ENCODE measurements at regions not wholly inside any gene's neighbourhood (a gene's known extent, or its start where the extent isn't known, plus 50 kb on each side); places are given as distances from the start of the nearest gene placed in this dataset.

DNA sequence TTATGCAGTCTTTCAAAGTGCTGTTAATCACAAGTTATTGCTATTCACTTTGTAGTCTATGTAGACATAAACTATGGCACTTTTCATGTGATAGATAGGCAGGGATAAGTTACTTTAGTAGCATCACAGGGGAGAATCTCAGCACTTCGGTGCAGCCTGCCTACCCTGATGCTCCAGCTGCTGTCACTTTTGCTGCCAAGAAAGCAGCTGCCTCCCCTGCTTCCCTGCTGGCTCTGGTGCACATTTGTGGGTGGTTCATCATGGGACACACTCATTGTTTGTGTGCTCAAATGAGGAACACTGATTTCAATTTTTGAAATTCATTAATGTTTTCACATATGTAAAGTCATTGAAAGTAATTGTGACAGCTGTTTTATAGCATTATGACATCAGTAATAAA, 272.6 kb downstream of the S1PR1 start (continued):
- TF ChIP-seq, protein P1, sequence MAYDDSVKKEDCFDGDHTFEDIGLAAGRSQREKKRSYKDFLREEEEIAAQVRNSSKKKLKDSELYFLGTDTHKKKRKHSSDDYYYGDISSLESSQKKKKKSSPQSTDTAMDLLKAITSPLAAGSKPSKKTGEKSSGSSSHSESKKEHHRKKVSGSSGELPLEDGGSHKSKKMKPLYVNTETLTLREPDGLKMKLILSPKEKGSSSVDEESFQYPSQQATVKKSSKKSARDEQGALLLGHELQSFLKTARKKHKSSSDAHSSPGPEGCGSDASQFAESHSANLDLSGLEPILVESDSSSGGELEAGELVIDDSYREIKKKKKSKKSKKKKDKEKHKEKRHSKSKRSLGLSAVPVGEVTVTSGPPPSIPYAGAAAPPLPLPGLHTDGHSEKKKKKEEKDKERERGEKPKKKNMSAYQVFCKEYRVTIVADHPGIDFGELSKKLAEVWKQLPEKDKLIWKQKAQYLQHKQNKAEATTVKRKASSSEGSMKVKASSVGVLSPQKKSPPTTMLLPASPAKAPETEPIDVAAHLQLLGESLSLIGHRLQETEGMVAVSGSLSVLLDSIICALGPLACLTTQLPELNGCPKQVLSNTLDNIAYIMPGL (CRISPR knock-in tag; IDR thresholded peaks at IDR 0.05; ENCODE audit: borderline replicate concordance in 1 of 2, low read depth in 1 of 2): no peak
- TF ChIP-seq GTF2F1 (IDR thresholded peaks at IDR 0.05; ENCODE audit: low read length) (no peak), ZNF556 (CRISPR knock-in tag; IDR thresholded peaks at IDR 0.05; ENCODE audit: borderline replicate concordance) (no peak), SATB2 (CRISPR knock-in tag; IDR thresholded peaks at IDR 0.05) (no peak)

GRCh38 chr1:101511202-101511891, 274.5 kb downstream of the S1PR1 start:
- FAIRE-seq: no peak
- no peaks in the 10 kb centered on the region for H3K9me3 ChIP-seq (ENCODE audit: low read length)
- no peaks in the 10 kb centered on the region for H3K4me1 ChIP-seq (ENCODE audit: insufficient read depth, low read length)
- no peak overlapping the region for H3K4me2 ChIP-seq (ENCODE audit: low read depth, low read length)
- POLR2A ChIA-PET: no interaction called here
- CTCF ChIA-PET (ENCODE audit: low intra/inter-chr PET ratio, low total read pairs): no interaction called here
- intact Hi-C loops (cut with micrococcal nuclease; ENCODE audit: unreplicated experiment) (no loop called here), in situ Hi-C loops (cut with HindIII; ENCODE audit: extremely low pct_ligation_motif_present, low pct_unique_long_range_greater_than_20kb) (loop anchor here (25.0 kb wide), 3 partner anchors 926 to 1951 kb away; no protein-coding TSS in a partner anchor)
- no peak overlapping the region for H3K27ac ChIP-seq (ENCODE audit: extremely low read length, insufficient read depth, low read length)
- no peaks in the 10 kb centered on the region for H3K36me3 ChIP-seq (replicated peaks in 1 of 2; ENCODE audit: control insufficient read depth in 1 of 2, insufficient read depth in 2 of 2, low read length in 2 of 2)
- no TSS peak for BruUV-seq (replicated peaks)
- no peak overlapping the region for H2AFZ ChIP-seq (ENCODE audit: low read length)
- H3K4me3 ChIP-seq (replicated peaks in 1 of 3; ENCODE audit: insufficient read depth in 1 of 3, low read depth in 2 of 3, low read length in 3 of 3): no peak overlapping the region
- no peaks in the 10 kb centered on the region for H3K27me3 ChIP-seq (ENCODE audit: control insufficient read depth in 1 of 2, insufficient read depth in 2 of 2, low read length in 2 of 2)
- H3K9ac ChIP-seq (ENCODE audit: insufficient read depth, low read depth, low read length): no peak overlapping the region
- DNase-seq (ENCODE audit: low spot score): no peak
- ATAC-seq: no peak
- no peak for TF ChIP-seq ZFP90 (CRISPR knock-in tag; IDR thresholded peaks at IDR 0.05; ENCODE audit: borderline replicate concordance)
- TF ChIP-seq, protein P2, sequence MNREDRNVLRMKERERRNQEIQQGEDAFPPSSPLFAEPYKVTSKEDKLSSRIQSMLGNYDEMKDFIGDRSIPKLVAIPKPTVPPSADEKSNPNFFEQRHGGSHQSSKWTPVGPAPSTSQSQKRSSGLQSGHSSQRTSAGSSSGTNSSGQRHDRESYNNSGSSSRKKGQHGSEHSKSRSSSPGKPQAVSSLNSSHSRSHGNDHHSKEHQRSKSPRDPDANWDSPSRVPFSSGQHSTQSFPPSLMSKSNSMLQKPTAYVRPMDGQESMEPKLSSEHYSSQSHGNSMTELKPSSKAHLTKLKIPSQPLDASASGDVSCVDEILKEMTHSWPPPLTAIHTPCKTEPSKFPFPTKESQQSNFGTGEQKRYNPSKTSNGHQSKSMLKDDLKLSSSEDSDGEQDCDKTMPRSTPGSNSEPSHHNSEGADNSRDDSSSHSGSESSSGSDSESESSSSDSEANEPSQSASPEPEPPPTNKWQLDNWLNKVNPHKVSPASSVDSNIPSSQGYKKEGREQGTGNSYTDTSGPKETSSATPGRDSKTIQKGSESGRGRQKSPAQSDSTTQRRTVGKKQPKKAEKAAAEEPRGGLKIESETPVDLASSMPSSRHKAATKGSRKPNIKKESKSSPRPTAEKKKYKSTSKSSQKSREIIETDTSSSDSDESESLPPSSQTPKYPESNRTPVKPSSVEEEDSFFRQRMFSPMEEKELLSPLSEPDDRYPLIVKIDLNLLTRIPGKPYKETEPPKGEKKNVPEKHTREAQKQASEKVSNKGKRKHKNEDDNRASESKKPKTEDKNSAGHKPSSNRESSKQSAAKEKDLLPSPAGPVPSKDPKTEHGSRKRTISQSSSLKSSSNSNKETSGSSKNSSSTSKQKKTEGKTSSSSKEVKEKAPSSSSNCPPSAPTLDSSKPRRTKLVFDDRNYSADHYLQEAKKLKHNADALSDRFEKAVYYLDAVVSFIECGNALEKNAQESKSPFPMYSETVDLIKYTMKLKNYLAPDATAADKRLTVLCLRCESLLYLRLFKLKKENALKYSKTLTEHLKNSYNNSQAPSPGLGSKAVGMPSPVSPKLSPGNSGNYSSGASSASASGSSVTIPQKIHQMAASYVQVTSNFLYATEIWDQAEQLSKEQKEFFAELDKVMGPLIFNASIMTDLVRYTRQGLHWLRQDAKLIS (CRISPR knock-in tag; IDR thresholded peaks at IDR 0.05): no peak
- TF ChIP-seq ZFAT (CRISPR knock-in tag; conservative IDR thresholded peaks at IDR 0.05): no peak
- no peak for TF ChIP-seq MBNL3 (CRISPR knock-in tag; conservative IDR thresholded peaks at IDR 0.05)
- TF ChIP-seq DMAP1 (CRISPR knock-in tag; IDR thresholded peaks at IDR 0.05): no peak
- TF ChIP-seq, protein P3, sequence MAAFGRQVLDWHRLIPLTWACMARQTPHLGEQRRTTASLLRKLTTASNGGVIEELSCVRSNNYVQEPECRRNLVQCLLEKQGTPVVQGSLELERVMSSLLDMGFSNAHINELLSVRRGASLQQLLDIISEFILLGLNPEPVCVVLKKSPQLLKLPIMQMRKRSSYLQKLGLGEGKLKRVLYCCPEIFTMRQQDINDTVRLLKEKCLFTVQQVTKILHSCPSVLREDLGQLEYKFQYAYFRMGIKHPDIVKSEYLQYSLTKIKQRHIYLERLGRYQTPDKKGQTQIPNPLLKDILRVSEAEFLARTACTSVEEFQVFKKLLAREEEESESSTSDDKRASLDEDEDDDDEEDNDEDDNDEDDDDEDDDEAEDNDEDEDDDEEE (CRISPR knock-in tag; IDR thresholded peaks at IDR 0.05): no peak
- TF ChIP-seq, protein P4, sequence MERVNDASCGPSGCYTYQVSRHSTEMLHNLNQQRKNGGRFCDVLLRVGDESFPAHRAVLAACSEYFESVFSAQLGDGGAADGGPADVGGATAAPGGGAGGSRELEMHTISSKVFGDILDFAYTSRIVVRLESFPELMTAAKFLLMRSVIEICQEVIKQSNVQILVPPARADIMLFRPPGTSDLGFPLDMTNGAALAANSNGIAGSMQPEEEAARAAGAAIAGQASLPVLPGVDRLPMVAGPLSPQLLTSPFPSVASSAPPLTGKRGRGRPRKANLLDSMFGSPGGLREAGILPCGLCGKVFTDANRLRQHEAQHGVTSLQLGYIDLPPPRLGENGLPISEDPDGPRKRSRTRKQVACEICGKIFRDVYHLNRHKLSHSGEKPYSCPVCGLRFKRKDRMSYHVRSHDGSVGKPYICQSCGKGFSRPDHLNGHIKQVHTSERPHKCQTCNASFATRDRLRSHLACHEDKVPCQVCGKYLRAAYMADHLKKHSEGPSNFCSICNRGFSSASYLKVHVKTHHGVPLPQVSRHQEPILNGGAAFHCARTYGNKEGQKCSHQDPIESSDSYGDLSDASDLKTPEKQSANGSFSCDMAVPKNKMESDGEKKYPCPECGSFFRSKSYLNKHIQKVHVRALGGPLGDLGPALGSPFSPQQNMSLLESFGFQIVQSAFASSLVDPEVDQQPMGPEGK (CRISPR knock-in tag; IDR thresholded peaks at IDR 0.05): no peak
- TF ChIP-seq HNF4A (CRISPR knock-in tag; IDR thresholded peaks at IDR 0.05): no peak
- WGBS (ENCODE audit: low lambda C conversion rate): 0% methylated on average over 2 of the region's 2 CpGs
- H3K79me2 ChIP-seq (ENCODE audit: insufficient read depth, low read length): no peaks in the 10 kb centered on the region
- H4K20me1 ChIP-seq (ENCODE audit: insufficient read depth, low read length): no peaks in the 10 kb centered on the region

All from HepG2 (cell line).